ENCODE measurements at regions not wholly inside any gene's neighbourhood (a gene's known extent, or its start where the extent isn't known, plus 50 kb on each side); places are given as distances from the start of the nearest gene placed in this dataset.

- Histone ChIP-seq H3K4me3 (no peak overlapping the region), H3K27me3 (no peaks in the 10 kb centered on the region), H3K9me3 (ENCODE audit: low read depth) (no peaks in the 10 kb centered on the region), H3K27ac (peak overlapping the region; percentile 94), H3K36me3 (no peaks in the 10 kb centered on the region), H3K4me1 (ENCODE audit: low read depth) (peaks cover 13% of the 10 kb centered on the region)
- DNase-seq (ENCODE audit: low read depth in 1 of 2, low spot score in 1 of 2): peak in 1 of 2 donors; percentile 7
- no peak for TF ChIP-seq CTCF (IDR thresholded peaks at IDR 0.05; ENCODE audit: low read depth, low read length)
Observed at GRCh38 chrX:40844471-40844870, 109.1 kb upstream of the MED14 start.

GRCh38 chrX:40845331-40845911 lies 110.1 kb upstream of the MED14 start:
- DNase-seq (ENCODE audit: low read depth in 1 of 2, low spot score in 1 of 2): peak; percentile 68 to 94
- peaks cover 13% of the 10 kb centered on the region for H3K4me1 ChIP-seq (ENCODE audit: low read depth)
- no peak overlapping the region for H3K4me3 ChIP-seq
- TF ChIP-seq CTCF (IDR thresholded peaks at IDR 0.05; ENCODE audit: low read depth, low read length): no peak
- no peaks in the 10 kb centered on the region for H3K9me3 ChIP-seq (ENCODE audit: low read depth)
- no peaks in the 10 kb centered on the region for H3K27me3 ChIP-seq
- H3K27ac ChIP-seq: peak overlapping the region; percentile 94
- H3K36me3 ChIP-seq: no peaks in the 10 kb centered on the region

GRCh38 chrX:40849906-40850823 lies 114.8 kb upstream of the MED14 start:
- Histone ChIP-seq H3K9me3 (ENCODE audit: low read depth) (no peaks in the 10 kb centered on the region), H3K27ac (no peak overlapping the region), H3K4me3 (no peak overlapping the region), H3K36me3 (no peaks in the 10 kb centered on the region), H3K4me1 (ENCODE audit: low read depth) (peaks cover 7% of the 10 kb centered on the region), H3K27me3 (no peaks in the 10 kb centered on the region)
- TF ChIP-seq CTCF (IDR thresholded peaks at IDR 0.05; ENCODE audit: low read depth, low read length): no peak
- no peak for DNase-seq (ENCODE audit: low read depth in 1 of 2, low spot score in 1 of 2)

- no peak for DNase-seq (ENCODE audit: low read depth in 1 of 2, low spot score in 1 of 2)
- H3K36me3 ChIP-seq: no peaks in the 10 kb centered on the region
- no peak overlapping the region for H3K4me3 ChIP-seq
- no peaks in the 10 kb centered on the region for H3K4me1 ChIP-seq (ENCODE audit: low read depth)
- no peak for TF ChIP-seq CTCF (IDR thresholded peaks at IDR 0.05; ENCODE audit: low read depth, low read length)
- no peaks in the 10 kb centered on the region for H3K27me3 ChIP-seq
- H3K27ac ChIP-seq: no peak overlapping the region
- H3K9me3 ChIP-seq (ENCODE audit: low read depth): no peaks in the 10 kb centered on the region
Observed at GRCh38 chrX:40852586-40852985, 117.2 kb upstream of the MED14 start.

GRCh38 chrX:40853004-40853815 lies 117.9 kb upstream of the MED14 start:
- H3K4me3 ChIP-seq: no peak overlapping the region
- H3K4me1 ChIP-seq (ENCODE audit: low read depth): no peaks in the 10 kb centered on the region
- TF ChIP-seq CTCF (IDR thresholded peaks at IDR 0.05; ENCODE audit: low read depth, low read length): no peak
- H3K9me3 ChIP-seq (ENCODE audit: low read depth): no peaks in the 10 kb centered on the region
- no peaks in the 10 kb centered on the region for H3K36me3 ChIP-seq
- H3K27me3 ChIP-seq: no peaks in the 10 kb centered on the region
- H3K27ac ChIP-seq: no peak overlapping the region
- no peak for DNase-seq (ENCODE audit: low read depth in 1 of 2, low spot score in 1 of 2)

Data from cardiac muscle cell (in vitro differentiated cells and primary cell).